H1 (cell line): ENCODE measurements at regions not wholly inside any gene's neighbourhood (a gene's known extent, or its start where the extent isn't known, plus 50 kb on each side); places are given as distances from the start of the nearest gene placed in this dataset.

Experiments
- BRCA1 ChIP-seq: IDR thresholded peaks from 2 replicates; pipeline ENCODE4 v1.6.1; 2012; ENCODE audit warnings: low read depth, low read length, improper control_type of control experiment
- YY1 ChIP-seq: IDR thresholded peaks from 2 replicates; pipeline ENCODE4 v1.6.1; 2011; ENCODE audit warnings: low read depth, mild to moderate bottlenecking, low read length
- TF ChIP-seq, protein P1 (sequence below): fragments of 300-600 bp; sonication (generic); IDR thresholded peaks from 2 replicates; pipeline ENCODE4 v1.7.1; 2012; ENCODE audit warnings: low read length, moderate library complexity, mild to moderate bottlenecking, inconsistent platforms; ENCODE audit not compliant: insufficient replicate concordance

DNA sequence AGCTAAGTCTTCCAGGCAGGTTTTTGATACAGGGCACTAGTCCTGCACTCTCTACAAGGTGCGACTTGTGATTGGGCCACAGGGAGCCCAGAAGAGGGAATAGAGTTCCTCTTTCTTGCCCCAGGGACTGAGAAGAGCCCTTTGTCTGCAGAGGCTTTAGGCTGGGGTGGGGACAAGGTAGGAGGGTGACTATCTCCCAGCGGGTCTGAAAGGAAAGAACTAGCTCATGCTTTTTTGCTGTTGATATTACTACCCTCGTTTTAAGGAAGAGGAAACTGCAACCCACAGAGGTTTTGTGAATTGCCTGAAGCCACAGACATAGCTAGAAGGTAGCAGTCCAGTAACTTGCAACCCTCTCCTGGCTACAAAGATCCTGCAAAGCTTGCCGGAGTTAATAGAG, 615.2 kb downstream of the MATN1 start (continued):
- TF ChIP-seq, protein P1, sequence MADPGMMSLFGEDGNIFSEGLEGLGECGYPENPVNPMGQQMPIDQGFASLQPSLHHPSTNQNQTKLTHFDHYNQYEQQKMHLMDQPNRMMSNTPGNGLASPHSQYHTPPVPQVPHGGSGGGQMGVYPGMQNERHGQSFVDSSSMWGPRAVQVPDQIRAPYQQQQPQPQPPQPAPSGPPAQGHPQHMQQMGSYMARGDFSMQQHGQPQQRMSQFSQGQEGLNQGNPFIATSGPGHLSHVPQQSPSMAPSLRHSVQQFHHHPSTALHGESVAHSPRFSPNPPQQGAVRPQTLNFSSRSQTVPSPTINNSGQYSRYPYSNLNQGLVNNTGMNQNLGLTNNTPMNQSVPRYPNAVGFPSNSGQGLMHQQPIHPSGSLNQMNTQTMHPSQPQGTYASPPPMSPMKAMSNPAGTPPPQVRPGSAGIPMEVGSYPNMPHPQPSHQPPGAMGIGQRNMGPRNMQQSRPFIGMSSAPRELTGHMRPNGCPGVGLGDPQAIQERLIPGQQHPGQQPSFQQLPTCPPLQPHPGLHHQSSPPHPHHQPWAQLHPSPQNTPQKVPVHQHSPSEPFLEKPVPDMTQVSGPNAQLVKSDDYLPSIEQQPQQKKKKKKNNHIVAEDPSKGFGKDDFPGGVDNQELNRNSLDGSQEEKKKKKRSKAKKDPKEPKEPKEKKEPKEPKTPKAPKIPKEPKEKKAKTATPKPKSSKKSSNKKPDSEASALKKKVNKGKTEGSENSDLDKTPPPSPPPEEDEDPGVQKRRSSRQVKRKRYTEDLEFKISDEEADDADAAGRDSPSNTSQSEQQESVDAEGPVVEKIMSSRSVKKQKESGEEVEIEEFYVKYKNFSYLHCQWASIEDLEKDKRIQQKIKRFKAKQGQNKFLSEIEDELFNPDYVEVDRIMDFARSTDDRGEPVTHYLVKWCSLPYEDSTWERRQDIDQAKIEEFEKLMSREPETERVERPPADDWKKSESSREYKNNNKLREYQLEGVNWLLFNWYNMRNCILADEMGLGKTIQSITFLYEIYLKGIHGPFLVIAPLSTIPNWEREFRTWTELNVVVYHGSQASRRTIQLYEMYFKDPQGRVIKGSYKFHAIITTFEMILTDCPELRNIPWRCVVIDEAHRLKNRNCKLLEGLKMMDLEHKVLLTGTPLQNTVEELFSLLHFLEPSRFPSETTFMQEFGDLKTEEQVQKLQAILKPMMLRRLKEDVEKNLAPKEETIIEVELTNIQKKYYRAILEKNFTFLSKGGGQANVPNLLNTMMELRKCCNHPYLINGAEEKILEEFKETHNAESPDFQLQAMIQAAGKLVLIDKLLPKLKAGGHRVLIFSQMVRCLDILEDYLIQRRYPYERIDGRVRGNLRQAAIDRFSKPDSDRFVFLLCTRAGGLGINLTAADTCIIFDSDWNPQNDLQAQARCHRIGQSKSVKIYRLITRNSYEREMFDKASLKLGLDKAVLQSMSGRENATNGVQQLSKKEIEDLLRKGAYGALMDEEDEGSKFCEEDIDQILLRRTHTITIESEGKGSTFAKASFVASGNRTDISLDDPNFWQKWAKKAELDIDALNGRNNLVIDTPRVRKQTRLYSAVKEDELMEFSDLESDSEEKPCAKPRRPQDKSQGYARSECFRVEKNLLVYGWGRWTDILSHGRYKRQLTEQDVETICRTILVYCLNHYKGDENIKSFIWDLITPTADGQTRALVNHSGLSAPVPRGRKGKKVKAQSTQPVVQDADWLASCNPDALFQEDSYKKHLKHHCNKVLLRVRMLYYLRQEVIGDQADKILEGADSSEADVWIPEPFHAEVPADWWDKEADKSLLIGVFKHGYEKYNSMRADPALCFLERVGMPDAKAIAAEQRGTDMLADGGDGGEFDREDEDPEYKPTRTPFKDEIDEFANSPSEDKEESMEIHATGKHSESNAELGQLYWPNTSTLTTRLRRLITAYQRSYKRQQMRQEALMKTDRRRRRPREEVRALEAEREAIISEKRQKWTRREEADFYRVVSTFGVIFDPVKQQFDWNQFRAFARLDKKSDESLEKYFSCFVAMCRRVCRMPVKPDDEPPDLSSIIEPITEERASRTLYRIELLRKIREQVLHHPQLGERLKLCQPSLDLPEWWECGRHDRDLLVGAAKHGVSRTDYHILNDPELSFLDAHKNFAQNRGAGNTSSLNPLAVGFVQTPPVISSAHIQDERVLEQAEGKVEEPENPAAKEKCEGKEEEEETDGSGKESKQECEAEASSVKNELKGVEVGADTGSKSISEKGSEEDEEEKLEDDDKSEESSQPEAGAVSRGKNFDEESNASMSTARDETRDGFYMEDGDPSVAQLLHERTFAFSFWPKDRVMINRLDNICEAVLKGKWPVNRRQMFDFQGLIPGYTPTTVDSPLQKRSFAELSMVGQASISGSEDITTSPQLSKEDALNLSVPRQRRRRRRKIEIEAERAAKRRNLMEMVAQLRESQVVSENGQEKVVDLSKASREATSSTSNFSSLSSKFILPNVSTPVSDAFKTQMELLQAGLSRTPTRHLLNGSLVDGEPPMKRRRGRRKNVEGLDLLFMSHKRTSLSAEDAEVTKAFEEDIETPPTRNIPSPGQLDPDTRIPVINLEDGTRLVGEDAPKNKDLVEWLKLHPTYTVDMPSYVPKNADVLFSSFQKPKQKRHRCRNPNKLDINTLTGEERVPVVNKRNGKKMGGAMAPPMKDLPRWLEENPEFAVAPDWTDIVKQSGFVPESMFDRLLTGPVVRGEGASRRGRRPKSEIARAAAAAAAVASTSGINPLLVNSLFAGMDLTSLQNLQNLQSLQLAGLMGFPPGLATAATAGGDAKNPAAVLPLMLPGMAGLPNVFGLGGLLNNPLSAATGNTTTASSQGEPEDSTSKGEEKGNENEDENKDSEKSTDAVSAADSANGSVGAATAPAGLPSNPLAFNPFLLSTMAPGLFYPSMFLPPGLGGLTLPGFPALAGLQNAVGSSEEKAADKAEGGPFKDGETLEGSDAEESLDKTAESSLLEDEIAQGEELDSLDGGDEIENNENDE: no peak
- TF ChIP-seq YY1 (no peak), BRCA1 (no peak)
